ENCODE measurements at regions not wholly inside any gene's neighbourhood (a gene's known extent, or its start where the extent isn't known, plus 50 kb on each side); places are given as distances from the start of the nearest gene placed in this dataset.

DNA sequence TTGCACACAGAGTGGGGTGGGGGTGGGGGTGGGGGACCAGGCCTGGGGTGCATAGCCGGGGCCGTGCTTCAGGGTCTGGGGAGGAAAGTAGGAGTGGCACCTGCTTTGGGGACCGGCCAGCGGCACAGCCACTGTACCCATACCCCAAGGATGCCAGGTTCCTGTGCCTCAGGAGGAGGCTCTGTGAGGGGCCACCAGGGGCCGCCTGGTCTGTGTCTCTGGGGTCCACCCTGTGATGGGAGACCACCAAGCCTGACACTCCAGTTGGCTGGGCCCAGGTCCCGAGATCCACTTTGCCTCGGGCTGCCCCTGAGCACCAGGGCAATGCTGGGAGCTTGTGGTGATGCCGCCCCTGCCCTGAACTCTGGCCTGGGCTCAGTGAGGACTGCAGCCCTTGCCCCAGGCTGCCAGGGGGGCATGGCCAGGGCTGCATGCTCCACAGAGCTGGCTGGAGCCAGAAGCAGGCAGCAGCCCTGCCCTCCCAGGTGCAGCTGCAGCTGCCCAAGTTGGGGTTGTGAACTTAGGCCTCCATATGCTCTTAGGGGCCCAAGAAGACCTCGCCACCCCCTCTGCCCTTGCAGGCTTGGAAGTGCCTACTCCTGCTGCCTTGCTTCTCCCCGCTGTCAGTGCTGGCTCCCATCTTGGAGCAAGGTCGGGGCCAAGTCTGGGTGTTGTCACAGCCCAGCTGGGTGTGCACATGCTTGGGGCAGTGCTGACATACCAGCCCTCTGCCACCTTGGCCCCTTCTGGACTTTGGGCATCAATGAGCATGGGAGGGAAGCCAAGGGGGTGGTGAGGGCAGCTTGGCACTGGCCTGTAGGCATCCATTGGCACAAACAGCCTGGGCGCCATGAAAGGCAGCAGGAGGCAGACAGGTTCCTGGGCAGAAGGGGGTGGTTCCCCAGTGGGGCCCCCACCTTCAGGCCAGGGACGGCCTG, 123.3 kb upstream of the THY1 start:
- no peak overlapping the region for H3K9ac ChIP-seq (ENCODE audit: low read depth, low read length)
- H3K9me3 ChIP-seq (ENCODE audit: insufficient read depth, low read length, severe bottlenecking): peaks cover 16% of the 10 kb centered on the region
- no peaks in the 10 kb centered on the region for H3K79me2 ChIP-seq (ENCODE audit: insufficient read depth, low read length)
- no peak for DNase-seq
- no peaks in the 10 kb centered on the region for H3K36me3 ChIP-seq (ENCODE audit: insufficient read depth, low read length)
- H4K20me1 ChIP-seq (ENCODE audit: insufficient read depth, low read length): no peaks in the 10 kb centered on the region
- ATAC-seq (ENCODE audit: insufficient read depth, low read depth): no peak
- no peak overlapping the region for H2AFZ ChIP-seq (ENCODE audit: low read depth, low read length)
- H3K27me3 ChIP-seq (ENCODE audit: insufficient read depth, low read length, poor library complexity): no peaks in the 10 kb centered on the region
- no peaks in the 10 kb centered on the region for H3K4me1 ChIP-seq (ENCODE audit: insufficient read depth, low read length)
- no peak overlapping the region for H3K4me2 ChIP-seq (ENCODE audit: insufficient read depth, low read length)
- H3K4me3 ChIP-seq (ENCODE audit: low read depth in 1 of 2, low read length in 2 of 2): no peak overlapping the region
- H3K27ac ChIP-seq (ENCODE audit: low read length): no peak overlapping the region
- TF ChIP-seq, protein P1, sequence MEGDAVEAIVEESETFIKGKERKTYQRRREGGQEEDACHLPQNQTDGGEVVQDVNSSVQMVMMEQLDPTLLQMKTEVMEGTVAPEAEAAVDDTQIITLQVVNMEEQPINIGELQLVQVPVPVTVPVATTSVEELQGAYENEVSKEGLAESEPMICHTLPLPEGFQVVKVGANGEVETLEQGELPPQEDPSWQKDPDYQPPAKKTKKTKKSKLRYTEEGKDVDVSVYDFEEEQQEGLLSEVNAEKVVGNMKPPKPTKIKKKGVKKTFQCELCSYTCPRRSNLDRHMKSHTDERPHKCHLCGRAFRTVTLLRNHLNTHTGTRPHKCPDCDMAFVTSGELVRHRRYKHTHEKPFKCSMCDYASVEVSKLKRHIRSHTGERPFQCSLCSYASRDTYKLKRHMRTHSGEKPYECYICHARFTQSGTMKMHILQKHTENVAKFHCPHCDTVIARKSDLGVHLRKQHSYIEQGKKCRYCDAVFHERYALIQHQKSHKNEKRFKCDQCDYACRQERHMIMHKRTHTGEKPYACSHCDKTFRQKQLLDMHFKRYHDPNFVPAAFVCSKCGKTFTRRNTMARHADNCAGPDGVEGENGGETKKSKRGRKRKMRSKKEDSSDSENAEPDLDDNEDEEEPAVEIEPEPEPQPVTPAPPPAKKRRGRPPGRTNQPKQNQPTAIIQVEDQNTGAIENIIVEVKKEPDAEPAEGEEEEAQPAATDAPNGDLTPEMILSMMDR (IDR thresholded peaks at IDR 0.05; ENCODE audit: borderline replicate concordance, extremely low read depth, low read length, poor library complexity, severe bottlenecking): no peak
- no peak for TF ChIP-seq EZH2 (IDR thresholded peaks at IDR 0.05; ENCODE audit: borderline replicate concordance, low read depth, low read length, severe bottlenecking)

DNA sequence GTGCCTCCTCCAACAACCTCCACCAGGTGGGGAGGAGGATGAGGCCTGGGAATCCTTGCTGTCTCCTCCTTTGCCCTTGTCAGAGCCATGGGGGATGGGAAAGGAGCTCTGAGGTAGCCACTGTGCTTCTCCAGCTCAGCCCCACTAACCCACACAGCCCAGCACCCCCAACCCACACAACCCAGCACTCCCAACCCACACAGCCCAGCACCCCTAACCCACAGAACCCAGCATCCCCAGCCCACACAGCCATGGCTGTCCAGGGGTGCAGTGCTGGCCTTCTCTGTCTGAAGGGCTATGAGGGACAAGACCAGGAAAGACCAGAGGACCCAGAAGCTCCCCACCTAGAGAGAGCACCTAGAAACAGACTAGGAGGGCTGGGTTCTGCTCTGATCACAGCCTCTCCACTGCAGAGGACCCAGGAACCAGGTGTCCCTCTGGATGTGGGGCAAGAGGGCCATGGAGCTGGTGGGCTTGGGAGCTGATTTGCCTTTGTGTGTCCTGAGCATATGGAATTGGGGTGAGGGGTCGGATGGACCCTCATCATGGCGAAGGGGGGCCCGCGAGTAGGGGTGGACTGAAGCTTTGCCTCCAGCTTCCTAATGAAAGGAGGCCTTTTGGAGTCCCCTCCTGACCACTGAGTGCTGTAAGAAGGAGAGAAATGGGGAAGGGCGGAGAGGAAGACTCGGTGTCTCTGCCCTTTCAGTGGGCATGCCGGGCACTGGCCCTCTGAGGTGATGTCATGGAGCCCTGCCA, 117.6 kb upstream of the THY1 start:
- Histone ChIP-seq H2AFZ (ENCODE audit: low read depth, low read length) (no peak overlapping the region), H3K9me3 (ENCODE audit: insufficient read depth, low read length, severe bottlenecking) (no peaks in the 10 kb centered on the region), H3K27ac (ENCODE audit: low read length) (no peak overlapping the region), H4K20me1 (ENCODE audit: insufficient read depth, low read length) (peaks cover 3% of the 10 kb centered on the region; the same call in 1 of the 2 replicates), H3K79me2 (ENCODE audit: insufficient read depth, low read length) (no peaks in the 10 kb centered on the region), H3K36me3 (ENCODE audit: insufficient read depth, low read length) (no peaks in the 10 kb centered on the region), H3K9ac (ENCODE audit: low read depth, low read length) (no peak overlapping the region), H3K4me2 (ENCODE audit: insufficient read depth, low read length) (no peak overlapping the region), H3K4me1 (ENCODE audit: insufficient read depth, low read length) (no peaks in the 10 kb centered on the region), H3K4me3 (ENCODE audit: low read depth in 1 of 2, low read length in 2 of 2) (no peak overlapping the region), H3K27me3 (ENCODE audit: insufficient read depth, low read length, poor library complexity) (peaks cover under 1% of the 10 kb centered on the region)
- no peak for TF ChIP-seq EZH2 (IDR thresholded peaks at IDR 0.05; ENCODE audit: borderline replicate concordance, low read depth, low read length, severe bottlenecking)
- TF ChIP-seq, protein P1 (IDR thresholded peaks at IDR 0.05; ENCODE audit: borderline replicate concordance, extremely low read depth, low read length, poor library complexity, severe bottlenecking): no peak
- ATAC-seq (ENCODE audit: insufficient read depth, low read depth): no peak
- no peak for DNase-seq

DNA sequence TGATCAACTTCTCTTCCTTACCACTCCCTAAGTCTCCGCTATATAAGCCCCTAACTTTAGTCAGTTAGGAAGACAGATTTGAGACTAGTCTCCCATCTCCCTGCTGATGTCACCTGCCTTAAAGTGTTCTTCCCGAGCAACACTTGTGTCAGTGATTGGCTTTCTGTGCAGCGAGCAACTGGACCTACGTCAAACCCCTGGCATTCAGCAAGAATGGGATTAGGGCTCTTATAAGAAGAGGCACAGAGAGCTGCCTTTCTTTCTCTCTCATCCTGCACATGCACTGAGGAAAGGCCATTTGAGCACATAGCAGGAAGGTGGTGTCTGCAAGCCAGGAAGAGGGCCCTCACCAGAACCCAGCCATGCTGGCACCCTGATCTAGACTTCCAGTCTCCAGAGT, 116.6 kb upstream of the THY1 start:
- DNase-seq: no peak
- TF ChIP-seq, protein P1 (IDR thresholded peaks at IDR 0.05; ENCODE audit: borderline replicate concordance, extremely low read depth, low read length, poor library complexity, severe bottlenecking): no peak
- TF ChIP-seq EZH2 (IDR thresholded peaks at IDR 0.05; ENCODE audit: borderline replicate concordance, low read depth, low read length, severe bottlenecking): no peak
- no peaks in the 10 kb centered on the region for H3K79me2 ChIP-seq (ENCODE audit: insufficient read depth, low read length)
- no peak overlapping the region for H3K9ac ChIP-seq (ENCODE audit: low read depth, low read length)
- H3K36me3 ChIP-seq (ENCODE audit: insufficient read depth, low read length): no peaks in the 10 kb centered on the region
- no peak overlapping the region for H3K4me3 ChIP-seq (ENCODE audit: low read depth in 1 of 2, low read length in 2 of 2)
- no peak overlapping the region for H2AFZ ChIP-seq (ENCODE audit: low read depth, low read length)
- no peak for ATAC-seq (ENCODE audit: insufficient read depth, low read depth)
- no peaks in the 10 kb centered on the region for H3K4me1 ChIP-seq (ENCODE audit: insufficient read depth, low read length)
- no peak overlapping the region for H3K27ac ChIP-seq (ENCODE audit: low read length)
- H3K4me2 ChIP-seq (ENCODE audit: insufficient read depth, low read length): no peak overlapping the region
- no peaks in the 10 kb centered on the region for H3K9me3 ChIP-seq (ENCODE audit: insufficient read depth, low read length, severe bottlenecking)
- peaks cover 5% of the 10 kb centered on the region for H3K27me3 ChIP-seq (ENCODE audit: insufficient read depth, low read length, poor library complexity)
- peaks cover 3% of the 10 kb centered on the region; the same call in 1 of the 2 replicates for H4K20me1 ChIP-seq (ENCODE audit: insufficient read depth, low read length)
